Trophoblast cell (in vitro differentiated cells and primary cell): ENCODE measurements at regions not wholly inside any gene's neighbourhood (a gene's known extent, or its start where the extent isn't known, plus 50 kb on each side); places are given as distances from the start of the nearest gene placed in this dataset.

Experiments
- DNase-seq, 2 donors: peaks; one replicate each; pipeline ENCODE4 v3.0.0-alpha.2; 2016
- H2AFZ ChIP-seq: 2 replicates; pipeline ENCODE4 v1.6.1; 2013; ENCODE audit warnings: low read length, moderate library complexity, mild to moderate bottlenecking; ENCODE audit not compliant: insufficient read depth, poor library complexity
- H2AK5ac ChIP-seq: 2 replicates; pipeline ENCODE4 v1.6.1; 2013; ENCODE audit warnings: mild to moderate bottlenecking, low read length
- H2BK120ac ChIP-seq: 2 replicates; pipeline ENCODE4 v1.6.1; 2013; ENCODE audit warnings: low read length, mild to moderate bottlenecking, moderate library complexity; ENCODE audit not compliant: insufficient read depth, poor library complexity
- H2BK12ac ChIP-seq: 2 replicates; pipeline ENCODE4 v1.6.1; 2013; ENCODE audit warnings: mild to moderate bottlenecking, low read length, moderate library complexity
- H2BK5ac ChIP-seq: 2 replicates; pipeline ENCODE4 v1.6.1; 2013; ENCODE audit warnings: low read length, low read depth, moderate library complexity, mild to moderate bottlenecking; ENCODE audit not compliant: poor library complexity
- H3K14ac ChIP-seq: 2 replicates; pipeline ENCODE4 v1.6.1; 2013; ENCODE audit warnings: mild to moderate bottlenecking, low read length
- H3K18ac ChIP-seq: 2 replicates; pipeline ENCODE4 v1.6.1; 2013; ENCODE audit warnings: mild to moderate bottlenecking, low read length
- H3K23ac ChIP-seq: 2 replicates; pipeline ENCODE4 v1.6.1; 2013; ENCODE audit warnings: low read length
- H3K27ac ChIP-seq: 2 replicates; pipeline ENCODE4 v1.5.1; 2013; ENCODE audit warnings: low read depth, mild to moderate bottlenecking, inconsistent platforms, low read length, moderate library complexity
- H3K27me3 ChIP-seq: 2 replicates; pipeline ENCODE4 v1.6.1; 2013; ENCODE audit warnings: inconsistent platforms, mild to moderate bottlenecking, low read length, moderate library complexity; ENCODE audit not compliant: insufficient read depth
- H3K36me3 ChIP-seq, 2 experiments: 1 replicate in 1 of 2; 2 replicates in 1 of 2; pipeline ENCODE4 v1.6.1; 2013; ENCODE audit warnings: low read length in 2 of 2, mild to moderate bottlenecking in 2 of 2, moderate library complexity in 1 of 2; ENCODE audit not compliant: insufficient read depth in 2 of 2, control insufficient read depth in 1 of 2
- H3K4ac ChIP-seq: 2 replicates; pipeline ENCODE4 v1.6.1; 2013; ENCODE audit warnings: low read depth, mild to moderate bottlenecking, low read length, moderate library complexity
- H3K4me1 ChIP-seq, 2 experiments: 1 replicate in 1 of 2; 2 replicates in 1 of 2; pipeline ENCODE4 v1.6.1; 2013; ENCODE audit warnings: low read length in 2 of 2, mild to moderate bottlenecking in 2 of 2, moderate library complexity in 1 of 2; ENCODE audit not compliant: insufficient read depth in 2 of 2, control insufficient read depth in 1 of 2
- H3K4me2 ChIP-seq: 2 replicates; pipeline ENCODE4 v1.6.1; 2013; ENCODE audit warnings: inconsistent platforms, mild to moderate bottlenecking, low read length, moderate library complexity
- H3K4me3 ChIP-seq: 2 replicates; pipeline ENCODE4 v1.5.1; 2013; ENCODE audit warnings: mild to moderate bottlenecking, low read depth, low read length, inconsistent platforms
- H3K79me1 ChIP-seq: one replicate; pipeline ENCODE4 v1.6.1; 2013; ENCODE audit warnings: low read length
- H3K79me2 ChIP-seq: 2 replicates; pipeline ENCODE4 v1.6.1; 2013; ENCODE audit warnings: low read length, mild to moderate bottlenecking; ENCODE audit not compliant: control insufficient read depth, insufficient read depth, poor library complexity
- H3K9ac ChIP-seq: 2 replicates; pipeline ENCODE4 v1.6.1; 2013; ENCODE audit warnings: mild to moderate bottlenecking, low read length
- H3K9me3 ChIP-seq: 2 replicates; pipeline ENCODE4 v1.6.1; 2013; ENCODE audit warnings: low read depth, mild to moderate bottlenecking, control low read depth, inconsistent platforms, low read length; ENCODE audit not compliant: insufficient read depth
- H4K12ac ChIP-seq: 2 replicates; pipeline ENCODE4 v1.6.1; 2013; ENCODE audit warnings: low read depth, mild to moderate bottlenecking, low read length, moderate library complexity
- H4K8ac ChIP-seq: 2 replicates; pipeline ENCODE4 v1.6.1; 2013; ENCODE audit warnings: low read depth, mild to moderate bottlenecking, low read length, moderate library complexity
- H4K91ac ChIP-seq: one replicate; pipeline ENCODE4 v1.6.1; 2013; ENCODE audit warnings: low read depth, mild to moderate bottlenecking, low read length, moderate library complexity
- WGBS: extraction: QIAGEN DNeasy Blood & Tissue Kit; methylation state at CpG from one replicate; pipeline ENCODE4 v1.1.7; 2013; ENCODE audit warnings: missing lambda C conversion rate; ENCODE audit not compliant: insufficient read length, insufficient coverage; ENCODE audit errors: extremely low coverage; 5-methylcytosine and 5-hydroxymethylcytosine counted together

GRCh38 chr18:55950379-55951166, 362.6 kb upstream of the TCF4 start:
- Histone ChIP-seq H3K18ac (no peak overlapping the region), H3K23ac (no peak overlapping the region), H4K12ac (no peak overlapping the region), H2BK5ac (no peak overlapping the region), H3K79me2 (no peaks in the 10 kb centered on the region), H2BK12ac (no peak overlapping the region), H4K8ac (no peak overlapping the region), H2AFZ (no peak overlapping the region), H3K4ac (no peak overlapping the region), H3K14ac (no peak overlapping the region), H3K36me3 (no peaks in the 10 kb centered on the region), H3K4me1 (no peaks in the 10 kb centered on the region), H4K91ac (no peak overlapping the region), H3K27ac (no peak overlapping the region), H3K27me3 (no peaks in the 10 kb centered on the region), H3K4me3 (no peak overlapping the region), H3K4me2 (no peak overlapping the region), H3K9me3 (peaks cover 6% of the 10 kb centered on the region), H2AK5ac (no peak overlapping the region), H2BK120ac (no peak overlapping the region), H3K9ac (no peak overlapping the region), H3K79me1 (no peaks in the 10 kb centered on the region)
- WGBS, result no CpG with 5 or more reads among the region's 14 CpGs
- no peak for DNase-seq

GRCh38 chr18:55934821-55935220, 346.8 kb upstream of the TCF4 start:
- Histone ChIP-seq H3K4me2 (no peak overlapping the region), H3K4ac (no peak overlapping the region), H2BK5ac (no peak overlapping the region), H3K27ac (no peak overlapping the region), H2AK5ac (no peak overlapping the region), H3K36me3 (no peaks in the 10 kb centered on the region), H3K9me3 (peaks cover 3% of the 10 kb centered on the region), H3K14ac (no peak overlapping the region), H3K79me2 (no peaks in the 10 kb centered on the region), H4K12ac (no peak overlapping the region), H2BK12ac (no peak overlapping the region), H2AFZ (no peak overlapping the region), H3K9ac (no peak overlapping the region), H4K91ac (no peak overlapping the region), H3K4me3 (no peak overlapping the region), H3K23ac (no peak overlapping the region), H3K4me1 (peaks cover 0 to 4% of the 10 kb centered on the region in 2 experiments), H3K18ac (no peak overlapping the region), H4K8ac (no peak overlapping the region), H2BK120ac (no peak overlapping the region), H3K79me1 (no peaks in the 10 kb centered on the region), H3K27me3 (no peaks in the 10 kb centered on the region)
- DNase-seq, result no peak

GRCh38 chr18:55932675-55933074, 344.7 kb upstream of the TCF4 start:
- no peak overlapping the region for H3K27ac ChIP-seq
- H2BK120ac ChIP-seq, result no peak overlapping the region
- no peak for DNase-seq
- no peaks in the 10 kb centered on the region for H3K36me3 ChIP-seq
- peak overlapping the region; percentile 59 for H3K9ac ChIP-seq
- H3K23ac ChIP-seq, result no peak overlapping the region
- no peak overlapping the region for H3K14ac ChIP-seq
- no peak overlapping the region for H3K4me2 ChIP-seq
- H3K9me3 ChIP-seq, result peaks cover 3% of the 10 kb centered on the region
- no peak overlapping the region for H3K18ac ChIP-seq
- no peak overlapping the region for H3K4ac ChIP-seq
- no CpG with 5 or more reads among the region's 1 CpG for WGBS
- H2BK5ac ChIP-seq, result no peak overlapping the region
- no peak overlapping the region for H4K8ac ChIP-seq
- no peak overlapping the region for H4K12ac ChIP-seq
- H2BK12ac ChIP-seq, result no peak overlapping the region
- no peak overlapping the region for H2AK5ac ChIP-seq
- H3K79me1 ChIP-seq, result no peaks in the 10 kb centered on the region
- H2AFZ ChIP-seq, result no peak overlapping the region
- no peaks in the 10 kb centered on the region for H3K27me3 ChIP-seq
- H3K4me1 ChIP-seq, result peaks cover 0 to 4% of the 10 kb centered on the region in 2 experiments
- H3K79me2 ChIP-seq, result no peaks in the 10 kb centered on the region
- H3K4me3 ChIP-seq, result no peak overlapping the region
- H4K91ac ChIP-seq, result no peak overlapping the region

GRCh38 chr18:55927831-55928230, 339.8 kb upstream of the TCF4 start:
- Histone ChIP-seq H4K12ac (no peak overlapping the region), H3K9me3 (peaks cover 4% of the 10 kb centered on the region), H3K23ac (no peak overlapping the region), H4K8ac (no peak overlapping the region), H3K9ac (no peak overlapping the region), H3K4me1 (peaks cover 0 to 3% of the 10 kb centered on the region in 2 experiments), H3K4ac (no peak overlapping the region), H3K14ac (no peak overlapping the region), H3K79me2 (no peaks in the 10 kb centered on the region), H2BK5ac (no peak overlapping the region), H4K91ac (no peak overlapping the region), H3K36me3 (no peaks in the 10 kb centered on the region), H3K27ac (no peak overlapping the region), H2BK12ac (no peak overlapping the region), H3K18ac (no peak overlapping the region), H2AFZ (no peak overlapping the region), H2AK5ac (no peak overlapping the region), H3K4me3 (no peak overlapping the region), H3K27me3 (no peaks in the 10 kb centered on the region), H3K4me2 (no peak overlapping the region), H3K79me1 (no peaks in the 10 kb centered on the region), H2BK120ac (no peak overlapping the region)
- DNase-seq, result no peak
- no CpG with 5 or more reads among the region's 3 CpGs for WGBS
